A673 (cell line): ENCODE measurements at regions not wholly inside any gene's neighbourhood (a gene's known extent, or its start where the extent isn't known, plus 50 kb on each side); places are given as distances from the start of the nearest gene placed in this dataset.

ENCODE experiments used
- BruUV-seq: library from RNA; stranded (reverse); fragments of 400-500 nt; replicated peaks from 2 replicates; lab custom pipeline; 2021; lab: Mats Ljungman, UMichigan
- CTCF ChIA-PET: fragments of 300-600 bp; sonication (Branson Sonifier 250); formaldehyde crosslinking; loops from one replicate; lab custom pipeline; 2022; ENCODE audit warnings: antibody characterized with exemption; lab: Charles Lee
- POLR2A ChIA-PET: fragments of 300-600 bp; sonication (Branson Sonifier 250); formaldehyde crosslinking; loops from one replicate; lab custom pipeline; 2022; ENCODE audit warnings: antibody characterized with exemption; ENCODE audit not compliant: low non-redundant PET; lab: Charles Lee
- DNase-seq: peaks from one replicate; pipeline ENCODE4 v3.0.0-alpha.2; 2015; ENCODE audit warnings: low spot score
- H3K27ac ChIP-seq: fragments of 200-600 bp; sonication (generic); 2 replicates; pipeline ENCODE4 v1.5.1; 2016; ENCODE audit warnings: mixed run types, low read depth, mild to moderate bottlenecking, mixed read lengths, antibody characterized with exemption, low read length; ENCODE audit not compliant: poor library complexity, severe bottlenecking
- H3K27me3 ChIP-seq: fragments of 200-600 bp; sonication (generic); replicated peaks from 2 replicates; pipeline ENCODE4 v1.6.1; 2017; ENCODE audit warnings: mixed run types, low read depth, mild to moderate bottlenecking, mixed read lengths, antibody characterized with exemption, low read length; ENCODE audit not compliant: insufficient read depth, poor library complexity
- H3K36me3 ChIP-seq: fragments of 200-600 bp; sonication (generic); 2 replicates; pipeline ENCODE4 v1.6.1; 2016; ENCODE audit warnings: mixed run types, mild to moderate bottlenecking, mixed read lengths, antibody characterized with exemption, low read length; ENCODE audit not compliant: insufficient read depth, poor library complexity, severe bottlenecking
- H3K4me1 ChIP-seq: fragments of 200-600 bp; sonication (generic); 2 replicates; pipeline ENCODE4 v1.6.1; 2017; ENCODE audit warnings: mixed run types, mild to moderate bottlenecking, mixed read lengths, antibody characterized with exemption, low read length; ENCODE audit not compliant: insufficient read depth, poor library complexity, severe bottlenecking
- H3K4me3 ChIP-seq: fragments of 200-600 bp; sonication (generic); 2 replicates; pipeline ENCODE4 v1.5.1; 2016; ENCODE audit warnings: low read depth, mixed run types, mild to moderate bottlenecking, mixed read lengths, low read length; ENCODE audit not compliant: poor library complexity, severe bottlenecking
- H3K9me3 ChIP-seq: fragments of 200-600 bp; sonication (generic); 2 replicates; pipeline ENCODE4 v1.6.1; 2016; ENCODE audit warnings: mixed run types, low read depth, mild to moderate bottlenecking, mixed read lengths, antibody characterized with exemption, low read length; ENCODE audit not compliant: poor library complexity, severe bottlenecking
- CTCF ChIP-seq: fragments of 300-800, 200-600 bp; sonication (generic); conservative IDR thresholded peaks from 2 replicates; pipeline ENCODE4 v1.5.1; 2017; ENCODE audit warnings: low read depth, mild to moderate bottlenecking, antibody characterized with exemption, low read length, moderate library complexity, mixed read lengths
- EZH2 ChIP-seq: fragments of 200-600 bp; sonication (generic); IDR thresholded peaks from 2 replicates; pipeline ENCODE4 v1.6.1; 2017; ENCODE audit warnings: borderline replicate concordance, low read depth, mild to moderate bottlenecking, mixed read lengths, antibody characterized with exemption, low read length; ENCODE audit not compliant: poor library complexity, severe bottlenecking
- intact Hi-C: fragments of 100-400 bp; cut with micrococcal nuclease; formaldehyde crosslinking; loops from one replicate; pipeline ENCODE4 v1.10.0; 2022; ENCODE audit not compliant: unreplicated experiment

GRCh38 chr2:48213646-48214045 lies 100.8 kb upstream of the FOXN2 start:
- H3K27me3 ChIP-seq, result no peaks in the 10 kb centered on the region
- ChIA-PET CTCF (no interaction called here), POLR2A (no interaction called here)
- no peak for DNase-seq
- no TSS peak for BruUV-seq
- H3K4me3 ChIP-seq, result no peak overlapping the region
- TF ChIP-seq EZH2 (no peak), CTCF (no peak)
- H3K36me3 ChIP-seq, result no peaks in the 10 kb centered on the region
- no peaks in the 10 kb centered on the region for H3K9me3 ChIP-seq
- peaks cover 6% of the 10 kb centered on the region for H3K4me1 ChIP-seq
- H3K27ac ChIP-seq, result no peak overlapping the region
- intact Hi-C loops, result no loop called here

GRCh38 chr2:48218169-48218568 lies 96.3 kb upstream of the FOXN2 start:
- Histone ChIP-seq H3K9me3 (no peaks in the 10 kb centered on the region), H3K27ac (no peak overlapping the region), H3K4me3 (no peak overlapping the region), H3K4me1 (no peaks in the 10 kb centered on the region), H3K27me3 (no peaks in the 10 kb centered on the region), H3K36me3 (no peaks in the 10 kb centered on the region)
- TF ChIP-seq CTCF (no peak), EZH2 (no peak)
- intact Hi-C loops, result no loop called here
- ChIA-PET POLR2A (no interaction called here), CTCF (no interaction called here)
- no TSS peak for BruUV-seq
- DNase-seq, result no peak

GRCh38 chr2:48219234-48219554 lies 95.3 kb upstream of the FOXN2 start:
- no peaks in the 10 kb centered on the region for H3K4me1 ChIP-seq
- POLR2A ChIA-PET, result no interaction called here
- no peak for DNase-seq
- H3K27me3 ChIP-seq, result no peaks in the 10 kb centered on the region
- no peaks in the 10 kb centered on the region for H3K9me3 ChIP-seq
- BruUV-seq, result no TSS peak
- H3K27ac ChIP-seq, result no peak overlapping the region
- CTCF ChIA-PET, result no interaction called here
- H3K36me3 ChIP-seq, result no peaks in the 10 kb centered on the region
- intact Hi-C loops, result no loop called here
- no peak for TF ChIP-seq EZH2
- no peak for TF ChIP-seq CTCF
- no peak overlapping the region for H3K4me3 ChIP-seq
